ENCODE measurements at regions not wholly inside any gene's neighbourhood (a gene's known extent, or its start where the extent isn't known, plus 50 kb on each side); places are given as distances from the start of the nearest gene placed in this dataset.

- ATAC-seq (replicated peaks) (no peak), DNase-seq (no peak)
- no peak overlapping the region for H3K27ac Mint-ChIP-seq
- peaks cover 16 to 23% of the 10 kb centered on the region in 2 donors for H3K27me3 Mint-ChIP-seq
- H3K9me3 Mint-ChIP-seq: no peaks in the 10 kb centered on the region
- no peaks in the 10 kb centered on the region for H3K4me1 Mint-ChIP-seq
- no peaks in the 10 kb centered on the region for H3K36me3 Mint-ChIP-seq
- H3K4me3 Mint-ChIP-seq: no peak overlapping the region
These were observed 238.2 kb downstream of the TEX36 start for GRCh38 chr10:125444790-125445189.

DNA sequence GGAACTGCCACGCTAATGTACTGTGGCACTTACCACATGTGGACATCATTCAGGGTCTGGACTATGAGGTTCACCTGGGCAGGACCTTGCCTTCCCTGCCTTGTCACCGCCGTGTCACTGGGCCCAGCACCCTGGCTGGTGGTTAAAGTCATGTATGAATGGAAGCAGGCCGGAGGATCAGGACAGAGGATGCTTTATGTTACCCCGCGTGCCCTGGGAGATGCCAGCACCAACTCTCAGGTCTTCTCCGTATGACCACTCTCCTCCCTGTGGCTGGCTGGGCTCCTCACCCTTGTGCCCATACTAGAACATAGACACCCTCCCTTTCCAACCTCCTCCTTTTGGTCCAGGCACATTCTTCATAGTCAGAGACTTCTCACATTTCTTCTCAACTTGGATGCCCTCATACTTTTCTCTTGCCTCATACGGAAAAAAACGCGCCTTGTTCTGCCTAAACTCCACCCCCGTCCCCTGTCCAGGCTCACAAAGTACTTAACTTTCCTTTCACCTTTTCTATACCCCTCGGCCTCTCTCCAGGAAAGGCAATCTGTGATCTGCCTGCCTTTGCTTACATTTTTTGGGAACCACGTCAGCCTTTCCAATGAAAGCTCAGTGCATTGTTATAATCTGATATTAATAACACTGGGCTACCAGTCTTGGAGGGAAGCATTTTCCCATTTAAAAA lies 240.0 kb downstream of the TEX36 start:
- Mint-ChIP-seq H3K4me3 (no peak overlapping the region), H3K9me3 (no peaks in the 10 kb centered on the region), H3K27ac (no peak overlapping the region), H3K36me3 (no peaks in the 10 kb centered on the region), H3K4me1 (no peaks in the 10 kb centered on the region), H3K27me3 (peaks cover 16 to 23% of the 10 kb centered on the region in 2 donors)
- ATAC-seq (replicated peaks) (no peak), DNase-seq (no peak)

DNA sequence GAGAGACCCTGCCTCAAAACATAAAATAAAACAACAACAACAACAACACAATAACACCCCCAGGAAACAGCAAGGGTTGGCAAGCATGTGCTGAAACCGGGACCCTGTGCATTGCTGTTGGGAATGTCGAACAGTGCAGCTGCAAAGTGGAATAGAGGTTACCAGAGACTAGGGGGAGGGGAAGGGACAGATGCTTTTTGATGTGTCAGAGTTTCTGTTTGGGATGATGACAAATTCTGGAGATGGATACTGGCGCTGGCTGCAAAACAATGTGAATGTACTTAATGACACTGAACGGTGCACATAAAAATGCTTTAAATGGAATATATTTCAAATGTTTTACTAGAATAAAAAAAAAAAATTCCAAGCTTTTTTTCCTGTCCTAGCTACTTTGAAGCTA lies 241.8 kb downstream of the TEX36 start:
- Mint-ChIP-seq H3K27me3 (peaks cover 17 to 27% of the 10 kb centered on the region in 2 donors), H3K4me3 (no peak overlapping the region), H3K4me1 (no peaks in the 10 kb centered on the region), H3K9me3 (peaks cover 0 to 4% of the 10 kb centered on the region in 2 donors), H3K36me3 (no peaks in the 10 kb centered on the region), H3K27ac (no peak overlapping the region)
- ATAC-seq (replicated peaks) (no peak), DNase-seq (no peak)

DNA sequence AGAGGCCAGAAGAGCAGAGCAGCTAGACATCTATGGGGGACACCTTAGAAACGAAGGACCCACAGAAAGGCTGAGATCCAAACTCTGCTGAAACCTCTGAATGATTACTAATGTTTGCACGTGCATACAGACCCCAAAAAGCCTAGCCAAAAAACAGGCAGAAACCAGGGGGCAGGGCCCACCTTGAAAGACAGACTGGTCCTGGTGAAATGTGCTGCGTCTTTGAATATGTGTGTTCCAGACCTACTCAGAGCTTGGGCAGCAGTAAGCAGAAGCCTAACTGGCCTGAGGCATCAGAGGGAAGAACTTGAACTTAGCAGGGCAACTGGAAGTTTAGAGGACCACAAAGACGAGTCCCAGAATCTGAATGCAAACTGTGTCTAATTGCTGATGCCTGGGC lies 251.8 kb downstream of the TEX36 start:
- no peaks in the 10 kb centered on the region for H3K36me3 Mint-ChIP-seq
- no peaks in the 10 kb centered on the region for H3K4me1 Mint-ChIP-seq
- H3K27ac Mint-ChIP-seq: no peak overlapping the region
- peaks cover 6 to 10% of the 10 kb centered on the region in 2 donors for H3K27me3 Mint-ChIP-seq
- no peak for ATAC-seq (replicated peaks)
- H3K4me3 Mint-ChIP-seq: no peak overlapping the region
- H3K9me3 Mint-ChIP-seq: peaks cover 4 to 9% of the 10 kb centered on the region in 2 donors
- no peak for DNase-seq

GRCh38 chr10:125428054-125428453 lies 254.9 kb downstream of the TEX36 start:
- H3K4me3 Mint-ChIP-seq: no peak overlapping the region
- H3K9me3 Mint-ChIP-seq: peaks cover 0 to 6% of the 10 kb centered on the region in 2 donors
- H3K27me3 Mint-ChIP-seq: peaks cover 6% of the 10 kb centered on the region in 2 donors
- no peak overlapping the region for H3K27ac Mint-ChIP-seq
- DNase-seq (no peak), ATAC-seq (replicated peaks) (no peak)
- H3K4me1 Mint-ChIP-seq: no peaks in the 10 kb centered on the region
- no peaks in the 10 kb centered on the region for H3K36me3 Mint-ChIP-seq

DNA sequence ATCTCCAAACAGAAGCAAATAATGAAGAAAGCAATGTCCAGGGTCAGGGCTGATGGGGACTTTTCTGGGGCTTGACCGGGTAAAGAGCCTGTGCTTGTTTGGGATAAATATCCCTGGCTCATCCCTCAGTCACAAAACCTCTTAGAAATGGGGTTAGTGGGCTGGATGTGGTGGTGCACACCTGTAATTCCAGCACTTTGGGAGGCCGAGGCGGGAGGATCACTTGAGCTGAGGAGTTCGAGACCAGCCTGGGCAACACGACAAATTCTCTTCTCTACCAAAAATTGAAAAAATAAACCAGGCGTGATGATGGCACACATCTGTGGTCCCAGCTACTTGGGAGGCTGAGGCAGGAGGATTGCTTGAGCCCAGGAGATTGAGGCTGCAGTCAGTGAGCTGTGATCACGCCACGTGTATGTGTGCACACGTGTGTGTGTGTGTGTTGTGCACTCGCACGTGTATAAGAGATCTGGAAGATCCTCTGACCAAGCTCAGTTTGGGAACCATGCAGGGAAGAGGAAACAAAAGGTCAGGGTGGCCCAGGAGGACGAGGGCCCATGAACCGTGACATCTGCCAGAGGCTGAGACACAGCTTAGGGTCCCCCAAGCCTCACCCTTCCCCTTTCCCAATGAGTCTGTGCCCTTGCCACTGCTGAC lies 258.6 kb downstream of the TEX36 start:
- ATAC-seq (replicated peaks): no peak
- Mint-ChIP-seq H3K36me3 (no peaks in the 10 kb centered on the region), H3K4me3 (no peak overlapping the region), H3K9me3 (peaks cover 5 to 9% of the 10 kb centered on the region in 2 donors), H3K27ac (no peak overlapping the region), H3K27me3 (peaks cover 11 to 12% of the 10 kb centered on the region in 2 donors), H3K4me1 (no peaks in the 10 kb centered on the region)
- DNase-seq: no peak

DNA sequence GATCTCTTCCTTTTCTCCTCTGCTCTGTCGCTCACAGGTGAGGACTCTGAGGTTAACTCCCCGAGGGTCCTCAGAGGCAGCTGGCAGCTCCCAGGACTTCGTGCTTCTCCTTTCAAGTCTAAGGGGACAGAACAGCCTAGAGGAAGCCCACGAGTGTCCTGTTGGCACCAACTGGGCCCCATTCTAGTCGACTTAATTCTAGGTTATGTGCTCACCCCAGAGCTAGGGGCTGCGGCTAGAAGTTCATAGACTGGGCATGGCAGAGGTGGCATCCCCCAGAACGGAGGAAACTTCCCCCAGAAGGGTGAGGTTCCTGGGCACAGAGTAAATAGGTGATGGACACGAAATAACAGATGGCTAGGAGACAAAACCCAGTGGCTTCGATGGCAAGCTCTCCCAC lies 259.4 kb downstream of the TEX36 start:
- ATAC-seq (replicated peaks) (no peak), DNase-seq (no peak)
- Mint-ChIP-seq H3K36me3 (no peaks in the 10 kb centered on the region), H3K4me3 (no peak overlapping the region), H3K4me1 (no peaks in the 10 kb centered on the region), H3K27ac (no peak overlapping the region), H3K27me3 (peaks cover 11 to 12% of the 10 kb centered on the region in 2 donors), H3K9me3 (peaks cover 11 to 12% of the 10 kb centered on the region in 2 donors)

- DNase-seq (no peak), ATAC-seq (replicated peaks) (no peak)
- Mint-ChIP-seq H3K4me1 (no peaks in the 10 kb centered on the region), H3K27me3 (peaks cover 5 to 10% of the 10 kb centered on the region in 2 donors), H3K4me3 (no peak overlapping the region), H3K27ac (no peak overlapping the region), H3K36me3 (no peaks in the 10 kb centered on the region), H3K9me3 (peaks cover 8 to 15% of the 10 kb centered on the region in 2 donors)
These were observed 259.5 kb upstream of the CTBP2 start for GRCh38 chr10:125419831-125420230.

- peaks cover 5 to 10% of the 10 kb centered on the region in 2 donors for H3K27me3 Mint-ChIP-seq
- H3K4me3 Mint-ChIP-seq: no peak overlapping the region
- no peaks in the 10 kb centered on the region for H3K4me1 Mint-ChIP-seq
- H3K27ac Mint-ChIP-seq: no peak overlapping the region
- no peaks in the 10 kb centered on the region for H3K36me3 Mint-ChIP-seq
- ATAC-seq (replicated peaks) (no peak), DNase-seq (no peak)
- H3K9me3 Mint-ChIP-seq: peaks cover 6 to 15% of the 10 kb centered on the region in 2 donors
These were observed 258.8 kb upstream of the CTBP2 start for GRCh38 chr10:125419146-125419545.

DNA sequence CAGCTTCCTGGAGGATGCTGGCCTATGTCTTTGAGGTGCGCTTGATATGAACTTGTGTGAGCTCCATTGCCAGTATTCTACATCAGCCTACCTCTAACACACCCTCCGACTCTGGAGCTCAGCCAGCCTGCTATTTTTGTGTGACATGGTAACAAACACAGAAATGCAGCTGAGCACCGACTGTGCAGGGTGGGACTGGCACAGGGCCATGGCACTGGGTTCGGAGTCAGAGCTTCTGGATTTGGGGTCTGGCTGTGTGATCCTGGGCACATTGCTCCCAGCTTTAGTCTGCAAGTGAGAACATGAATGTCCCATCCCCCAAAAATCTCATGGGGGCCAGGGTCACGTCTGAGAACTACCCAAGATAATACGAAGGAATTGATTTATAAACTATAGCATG lies 257.2 kb upstream of the CTBP2 start:
- Mint-ChIP-seq H3K27ac (no peak overlapping the region), H3K36me3 (no peaks in the 10 kb centered on the region), H3K9me3 (peaks cover 6 to 15% of the 10 kb centered on the region in 2 donors), H3K4me1 (no peaks in the 10 kb centered on the region), H3K27me3 (peaks cover 3 to 10% of the 10 kb centered on the region in 2 donors), H3K4me3 (no peak overlapping the region)
- ATAC-seq (replicated peaks): no peak
- DNase-seq: no peak

DNA sequence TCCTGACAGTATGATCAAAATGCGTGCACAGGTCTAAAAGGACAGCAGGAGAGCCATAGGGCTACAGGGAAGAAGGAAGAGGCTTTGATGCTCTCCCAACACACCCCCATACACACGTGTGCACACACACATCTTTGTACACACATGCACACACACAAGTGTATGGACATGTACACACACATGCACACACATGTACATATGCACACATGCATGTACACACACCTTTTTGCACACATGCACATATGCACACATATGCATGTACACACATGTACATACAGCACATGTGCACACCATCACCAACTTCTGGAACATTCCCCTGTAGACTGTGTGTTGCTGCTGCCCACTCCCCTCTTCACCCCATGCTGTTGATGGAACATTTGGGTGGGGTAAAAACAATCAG lies 255.6 kb upstream of the CTBP2 start:
- Mint-ChIP-seq H3K27me3 (peaks cover 0 to 10% of the 10 kb centered on the region in 2 donors), H3K4me3 (no peak overlapping the region), H3K4me1 (no peaks in the 10 kb centered on the region), H3K9me3 (peaks cover 6 to 15% of the 10 kb centered on the region in 2 donors), H3K27ac (no peak overlapping the region), H3K36me3 (no peaks in the 10 kb centered on the region)
- DNase-seq: no peak
- ATAC-seq (replicated peaks): no peak

DNA sequence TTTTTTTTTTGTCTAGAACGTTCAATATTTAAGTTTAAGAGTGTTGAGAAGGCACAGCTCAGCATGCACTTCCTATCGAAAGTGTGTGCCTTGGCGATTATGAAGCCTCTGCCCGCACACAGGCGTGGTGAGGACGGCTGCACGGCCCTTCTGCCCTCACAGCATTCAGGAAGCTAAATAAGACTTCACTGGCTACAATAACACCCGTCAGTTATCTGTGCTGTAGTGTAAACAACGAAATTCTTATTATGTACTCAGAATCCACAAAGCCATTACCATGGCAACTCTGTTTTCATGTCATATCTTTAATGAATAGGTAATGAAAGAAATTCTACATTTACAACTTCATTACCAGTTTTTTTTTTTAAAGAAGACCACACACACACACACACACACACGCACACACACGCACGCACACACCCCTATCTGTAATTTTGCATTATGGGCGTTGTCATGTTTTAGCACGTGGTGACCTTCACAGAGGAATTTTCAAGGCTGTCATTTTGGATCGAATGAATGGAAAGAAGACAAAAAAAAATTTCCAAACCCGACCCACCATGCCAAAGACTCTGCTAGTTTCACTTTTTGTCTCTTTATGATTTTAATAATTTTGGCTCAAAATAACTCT lies 254.8 kb upstream of the CTBP2 start:
- Mint-ChIP-seq H3K4me3 (no peak overlapping the region), H3K27me3 (peaks cover 0 to 10% of the 10 kb centered on the region in 2 donors), H3K9me3 (peaks cover 6 to 15% of the 10 kb centered on the region in 2 donors), H3K27ac (no peak overlapping the region), H3K36me3 (no peaks in the 10 kb centered on the region), H3K4me1 (no peaks in the 10 kb centered on the region)
- ATAC-seq (replicated peaks) (no peak), DNase-seq (no peak)

GRCh38 chr10:125411724-125412123 lies 251.4 kb upstream of the CTBP2 start:
- Mint-ChIP-seq H3K27me3 (peaks cover 20 to 22% of the 10 kb centered on the region in 2 donors), H3K4me3 (no peak overlapping the region), H3K9me3 (peaks cover 0 to 3% of the 10 kb centered on the region in 2 donors), H3K36me3 (no peaks in the 10 kb centered on the region), H3K27ac (no peak overlapping the region), H3K4me1 (no peaks in the 10 kb centered on the region)
- DNase-seq (no peak), ATAC-seq (replicated peaks) (no peak)

DNA sequence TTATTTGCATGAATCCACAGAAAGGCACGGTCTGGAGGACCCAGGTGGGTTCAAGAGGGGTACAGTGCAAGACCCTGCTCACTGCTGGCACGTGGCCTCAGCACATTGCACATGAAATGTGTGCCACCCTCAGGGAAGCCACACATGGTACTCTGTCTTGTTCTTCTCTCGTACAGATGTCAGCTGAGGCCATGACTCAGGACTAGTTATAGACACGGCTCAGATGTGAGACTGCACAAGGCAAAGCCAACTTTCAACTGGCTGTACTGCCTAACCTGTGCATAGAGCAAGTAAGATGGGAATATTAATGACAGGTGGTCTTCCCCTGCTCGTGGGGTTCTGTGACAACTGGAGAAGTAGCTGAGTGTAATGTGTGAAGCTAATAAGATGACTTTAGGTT lies 249.4 kb upstream of the CTBP2 start:
- Mint-ChIP-seq H3K4me3 (no peak overlapping the region), H3K9me3 (peaks cover 8 to 10% of the 10 kb centered on the region in 2 donors), H3K4me1 (no peaks in the 10 kb centered on the region), H3K36me3 (no peaks in the 10 kb centered on the region), H3K27me3 (peaks cover 16 to 33% of the 10 kb centered on the region in 2 donors), H3K27ac (no peak overlapping the region)
- ATAC-seq (replicated peaks) (no peak), DNase-seq (no peak)

- Mint-ChIP-seq H3K27me3 (peaks cover 16 to 46% of the 10 kb centered on the region in 2 donors), H3K4me3 (no peak overlapping the region), H3K4me1 (no peaks in the 10 kb centered on the region), H3K36me3 (no peaks in the 10 kb centered on the region), H3K27ac (no peak overlapping the region), H3K9me3 (peaks cover 8 to 16% of the 10 kb centered on the region in 2 donors)
- DNase-seq: no peak
- ATAC-seq (replicated peaks): no peak
These were observed 247.2 kb upstream of the CTBP2 start for GRCh38 chr10:125407557-125407956.

Data from stimulated activated naive B cell treated with anti-CD40 and anti-IgM and Interleukin-4, amounts not matched to agents 10 μg/mL and 1 μg/mL and 100 μg/mL, for 72 hours (primary cell).